SIG-M5 treated with dmso at 0.1 percent for 504 hours (cell line): ENCODE measurements at regions not wholly inside any gene's neighbourhood (a gene's known extent, or its start where the extent isn't known, plus 50 kb on each side); places are given as distances from the start of the nearest gene placed in this dataset.
"Not testable (repeated sequence)": the region's sequence is repeated elsewhere in the genome, so short reads cannot be mapped to it uniquely, and the experiment has no call there.

Experiments
- DNase-seq: peaks from one replicate; lab custom pipeline; 2025; ENCODE audit not compliant: unreplicated experiment; lab: John Stamatoyannopoulos, UW

- no peak for DNase-seq
These were observed 66.1 kb downstream of the GADD45G start for GRCh38 chr9:89670801-89671434.

DNA sequence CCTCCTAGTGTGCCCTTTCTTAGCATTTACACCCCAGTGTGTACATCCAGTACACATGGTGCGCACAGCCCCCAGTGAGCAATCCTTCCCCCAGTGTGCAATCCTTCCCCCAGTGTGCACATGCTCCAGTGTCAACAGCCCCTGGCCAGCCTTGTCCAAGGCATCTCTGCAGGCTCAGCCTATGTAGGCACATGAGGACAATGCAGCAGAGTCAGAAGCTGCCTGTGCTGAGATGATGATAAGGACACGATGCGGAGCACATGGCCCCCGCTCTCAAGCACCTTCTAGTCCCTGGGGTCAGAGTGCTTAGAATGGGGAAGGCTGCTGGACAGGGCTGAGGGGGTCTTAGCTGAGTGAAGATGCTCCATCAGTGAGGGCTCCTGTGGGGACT is 69.8 kb downstream of the GADD45G start:
- DNase-seq: no peak

DNA sequence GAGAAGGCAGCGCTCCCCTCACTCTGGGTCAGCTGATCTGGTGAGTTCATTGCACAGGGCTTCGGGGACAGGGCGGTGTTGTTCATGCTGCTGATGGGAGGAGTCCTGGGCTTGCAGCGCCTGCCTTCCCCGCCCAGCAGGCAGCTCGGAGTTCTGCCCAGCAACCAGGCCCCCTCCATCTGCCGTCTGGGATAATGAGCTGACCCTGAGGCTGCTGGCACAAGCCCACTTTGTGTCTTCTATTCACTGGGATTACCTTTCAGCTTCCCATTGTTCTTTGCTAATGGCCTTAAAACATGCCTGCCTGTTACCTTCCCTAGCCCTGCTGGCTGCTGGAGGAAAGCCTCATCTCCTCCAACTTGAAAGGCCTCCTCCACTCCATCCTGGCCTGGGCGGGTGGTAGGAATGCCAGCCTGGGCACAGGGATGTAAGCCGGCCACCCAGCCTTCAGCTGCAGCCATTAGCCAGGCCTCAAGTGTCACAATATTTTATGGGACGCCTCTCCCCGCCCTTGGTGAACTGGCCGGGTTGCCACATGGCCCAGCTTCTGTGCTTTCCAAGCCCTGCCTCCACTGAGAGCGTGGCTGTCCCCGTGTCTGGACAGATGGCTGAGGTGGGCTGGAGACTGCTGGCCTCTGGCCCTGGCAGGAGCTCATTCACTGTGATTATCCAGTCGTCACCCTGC is 70.4 kb downstream of the GADD45G start:
- DNase-seq: no peak

GRCh38 chr9:89676281-89676680 is 71.5 kb downstream of the GADD45G start:
- DNase-seq: no peak

DNA sequence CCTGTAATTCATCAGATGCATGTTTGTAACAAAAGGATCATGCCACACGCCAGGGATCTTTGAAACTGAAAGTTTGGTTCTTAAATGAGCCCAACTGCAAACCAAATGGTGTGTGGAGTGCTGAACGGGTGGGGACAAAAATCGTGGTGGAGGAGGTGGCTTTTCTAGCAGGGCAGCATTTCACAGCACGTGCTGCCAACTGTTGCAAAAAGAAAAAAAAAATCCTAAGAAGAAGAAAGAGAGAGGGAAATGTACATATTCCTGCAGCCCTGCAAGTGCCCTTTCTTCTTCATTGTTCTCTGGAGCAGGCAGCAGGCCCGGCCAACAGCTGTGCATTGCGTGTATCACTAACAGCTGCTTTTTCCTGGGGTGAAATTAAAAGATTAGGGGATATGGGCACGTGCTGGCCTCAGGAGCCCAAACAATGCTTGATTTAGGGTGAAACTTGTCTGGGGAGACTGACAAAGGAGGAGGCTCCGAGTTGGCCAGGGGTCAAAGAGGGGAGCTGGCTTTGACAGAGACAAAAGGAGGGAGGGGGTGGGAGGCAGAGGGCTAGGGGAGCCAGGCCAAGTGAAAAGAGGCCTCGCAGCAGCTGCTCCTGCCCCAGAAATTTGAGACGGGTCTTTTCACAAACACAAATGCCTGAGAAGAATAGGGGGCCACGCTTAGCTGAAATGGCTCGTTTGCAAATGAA is 73.0 kb downstream of the GADD45G start:
- DNase-seq: no peak

- no peak for DNase-seq
These were observed 73.7 kb downstream of the GADD45G start for GRCh38 chr9:89678396-89679015.

- no peak for DNase-seq
These were observed 74.2 kb downstream of the GADD45G start for GRCh38 chr9:89679016-89679415.

GRCh38 chr9:89679581-89679980 is 74.8 kb downstream of the GADD45G start:
- DNase-seq: no peak

DNA sequence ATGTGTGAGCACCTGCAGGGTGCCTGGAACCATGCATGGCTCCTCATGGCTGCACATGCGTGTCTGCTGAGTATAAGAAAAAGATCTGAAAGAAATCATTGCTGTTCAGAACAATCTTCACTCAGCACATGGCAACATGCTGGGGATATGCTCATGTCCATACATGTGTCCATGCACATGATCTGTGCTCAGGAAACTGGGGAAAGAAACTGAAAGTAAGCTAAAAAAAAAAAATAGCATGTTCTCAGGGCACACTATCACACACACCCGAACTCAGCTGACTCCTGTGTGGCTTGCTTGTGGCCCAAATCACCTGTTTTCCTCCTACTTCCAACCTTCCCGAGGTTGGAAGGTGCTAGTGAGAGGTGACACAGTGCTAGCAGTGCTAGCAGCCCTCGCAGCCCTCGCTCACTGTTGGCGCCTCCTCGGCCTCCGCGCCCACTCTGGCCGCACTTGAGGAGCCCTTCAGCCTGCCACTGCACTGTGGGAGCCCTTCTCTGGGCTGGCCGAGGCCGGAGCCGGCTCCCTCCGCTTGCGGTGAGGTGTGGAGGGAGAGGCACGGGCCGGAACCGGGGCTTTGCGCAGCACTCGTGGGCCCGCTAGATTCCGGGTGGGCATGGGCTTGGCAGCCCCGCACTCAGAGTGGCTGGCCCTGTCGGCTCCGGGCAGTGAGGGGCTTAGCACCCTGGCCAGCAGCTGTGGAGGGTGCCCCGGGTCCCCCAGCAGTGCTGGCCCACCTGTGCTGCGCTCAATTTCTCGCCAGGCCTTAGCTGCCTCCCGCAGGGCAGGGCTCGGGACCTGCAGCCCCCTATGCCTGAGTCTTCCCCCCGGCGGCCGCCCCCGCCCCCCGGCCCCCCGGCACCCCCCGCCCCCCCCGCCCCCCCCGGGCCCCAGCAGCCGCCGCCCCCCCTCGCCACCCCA is 76.0 kb downstream of the GADD45G start:
- DNase-seq: no peak

GRCh38 chr9:89681468-89681859 is 76.7 kb downstream of the GADD45G start:
- DNase-seq: not testable (repeated sequence)

GRCh38 chr9:89683626-89684025 is 78.8 kb downstream of the GADD45G start:
- no peak for DNase-seq

GRCh38 chr9:89684218-89684617 is 79.4 kb downstream of the GADD45G start:
- DNase-seq: no peak

DNA sequence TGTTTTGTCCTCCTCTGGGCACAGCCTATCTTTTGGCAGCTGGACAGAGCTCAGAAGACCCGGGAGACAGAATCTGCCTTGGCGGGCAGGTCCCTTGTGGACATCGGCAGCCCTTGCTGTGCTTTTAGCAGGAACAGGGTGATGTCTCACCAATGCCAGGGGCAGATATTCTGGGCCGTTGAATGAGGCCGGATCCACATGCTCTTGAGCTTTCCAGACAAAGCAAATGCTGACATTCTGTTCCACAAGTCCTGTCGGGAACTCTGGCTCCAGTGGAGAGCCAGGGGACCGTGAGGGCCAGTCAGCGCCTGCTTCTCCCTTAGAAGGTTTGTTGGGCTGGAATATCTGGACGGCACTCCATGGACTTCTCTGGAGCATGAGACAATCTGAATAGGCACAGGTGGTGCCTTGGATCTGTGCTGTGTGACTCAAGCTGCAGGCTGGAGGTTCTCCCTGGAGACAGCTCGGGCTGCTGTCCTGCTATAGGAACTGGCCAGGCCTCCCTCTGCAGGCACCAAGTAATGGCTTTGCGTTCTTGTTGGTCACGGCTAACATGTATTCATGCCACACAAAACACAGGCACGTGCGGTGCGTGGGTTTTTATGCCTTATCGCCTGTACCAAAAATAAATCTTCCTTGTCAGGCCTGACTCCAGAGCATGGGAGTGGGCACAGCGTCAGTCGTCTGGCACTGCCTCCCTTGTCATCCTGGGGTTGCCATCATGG is 80.3 kb downstream of the GADD45G start:
- no peak for DNase-seq

GRCh38 chr9:89685698-89686097 is 80.9 kb downstream of the GADD45G start:
- no peak for DNase-seq

GRCh38 chr9:89686126-89686525 is 81.3 kb downstream of the GADD45G start:
- peak; percentile 15 for DNase-seq

- DNase-seq: no peak
These were observed 81.8 kb downstream of the GADD45G start for GRCh38 chr9:89686621-89687020.

- no peak for DNase-seq
These were observed 82.4 kb downstream of the GADD45G start for GRCh38 chr9:89687188-89687587.

DNA sequence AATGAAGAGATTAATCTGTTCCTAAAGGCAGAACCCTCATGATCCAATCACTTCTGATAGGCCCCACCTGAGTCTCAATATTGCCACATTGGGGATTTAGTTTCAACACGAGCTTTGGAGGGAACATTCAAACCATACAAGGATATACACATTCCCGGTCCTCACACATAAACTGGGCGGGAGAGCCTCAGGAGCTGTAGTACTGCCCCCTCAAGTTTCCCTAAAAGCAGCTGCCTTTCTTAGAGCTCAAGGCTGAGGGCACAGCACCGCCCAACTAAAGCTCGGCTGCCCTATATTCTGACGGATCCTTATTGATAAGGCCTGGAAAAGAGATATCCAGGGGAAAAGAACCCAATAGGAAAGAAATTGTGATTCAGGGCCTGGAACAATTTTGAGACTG is 83.0 kb downstream of the GADD45G start:
- DNase-seq: no peak

DNA sequence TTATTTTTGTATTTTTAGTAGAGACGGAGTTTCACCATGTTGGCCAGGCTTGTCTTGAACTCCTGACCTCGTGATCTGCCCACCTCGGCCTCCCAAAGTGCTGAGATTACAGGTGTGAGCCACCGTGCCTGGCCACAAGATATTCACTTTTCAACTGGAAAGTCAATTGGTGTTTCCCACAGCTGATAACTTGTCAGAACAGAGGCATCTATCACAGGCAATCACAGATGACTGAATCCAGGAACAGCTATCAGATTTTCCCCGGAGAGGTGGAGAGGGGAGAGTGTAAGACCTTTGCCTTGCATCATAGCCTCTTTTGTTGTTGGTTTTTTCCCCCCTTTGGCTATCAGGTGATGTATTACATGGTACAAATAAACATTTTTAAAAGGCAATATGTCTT is 84.5 kb downstream of the GADD45G start:
- DNase-seq: not testable (repeated sequence)

DNA sequence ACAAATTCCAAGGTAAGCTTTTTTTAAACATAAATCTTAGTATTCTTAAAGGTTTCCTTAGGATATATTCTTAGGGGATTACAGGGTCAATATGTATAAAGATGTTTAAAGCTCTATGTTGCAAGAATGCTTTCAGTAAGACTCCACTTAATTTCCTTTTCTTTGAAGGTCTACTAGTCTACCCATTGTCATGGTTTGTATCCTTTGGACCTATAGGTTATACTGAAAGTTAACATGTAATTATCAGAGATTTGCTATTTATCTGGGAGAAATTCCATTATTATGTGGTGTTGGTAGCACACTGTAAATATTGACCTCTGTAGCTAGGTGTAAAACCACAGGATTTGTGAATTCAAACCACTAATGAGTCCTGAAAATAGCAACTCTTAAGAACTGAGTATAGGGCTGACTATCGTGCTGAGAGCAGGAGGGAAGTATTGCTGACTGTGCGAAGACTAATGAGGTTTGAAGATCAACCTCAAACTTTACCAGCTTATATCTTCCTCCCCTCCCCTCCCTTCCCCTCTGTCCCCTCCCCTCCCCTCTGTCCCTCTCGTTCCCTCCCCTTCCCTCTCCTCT is 85.6 kb downstream of the GADD45G start:
- DNase-seq: no peak
